Activated CD8-positive, alpha-beta T cell treated with anti-CD3 and anti-CD28 coated beads for 36 hours (primary cell): ENCODE measurements at regions not wholly inside any gene's neighbourhood (a gene's known extent, or its start where the extent isn't known, plus 50 kb on each side); places are given as distances from the start of the nearest gene placed in this dataset.

Experiments used
- ATAC-seq: fragments of 200-7000 bp; cut with Tn5 transposase; one replicate; pipeline ENCODE4 v1.10.0; 2021; ENCODE audit warnings: mild to moderate bottlenecking, moderate library complexity
- CTCF ChIA-PET: fragments of 350-600 bp; sonication (Branson Sonifier 250); formaldehyde crosslinking; loops from one replicate; lab custom pipeline; 2021; ENCODE audit warnings: antibody characterized with exemption; lab: Charles Lee
- POLR2A ChIA-PET: fragments of 350-600 bp; sonication (Branson Sonifier 250); formaldehyde crosslinking; loops from one replicate; lab custom pipeline; 2021; ENCODE audit warnings: antibody characterized with exemption; lab: Charles Lee
- DNase-seq: peaks from one replicate; pipeline ENCODE4 v3.0.0-alpha.2; 2020
- H3K27ac Mint-ChIP-seq: one replicate; pipeline ENCODE4 v1.8.0; 2021; ENCODE audit warnings: mild to moderate bottlenecking, mixed read lengths
- H3K27me3 Mint-ChIP-seq: one replicate; pipeline ENCODE4 v1.8.0; 2021; ENCODE audit warnings: mixed read lengths
- H3K36me3 Mint-ChIP-seq: one replicate; pipeline ENCODE4 v1.8.0; 2021; ENCODE audit warnings: low read depth, mixed read lengths
- H3K4me1 Mint-ChIP-seq: one replicate; pipeline ENCODE4 v1.8.0; 2021; ENCODE audit warnings: low read depth, mixed read lengths
- H3K4me3 Mint-ChIP-seq: one replicate; pipeline ENCODE4 v1.8.0; 2021; ENCODE audit warnings: mild to moderate bottlenecking, moderate library complexity, mixed read lengths
- H3K9me3 Mint-ChIP-seq: one replicate; pipeline ENCODE4 v1.8.0; 2021; ENCODE audit warnings: mixed read lengths
- intact Hi-C: fragments of 100-400 bp; cut with micrococcal nuclease; formaldehyde crosslinking; loops from one replicate; pipeline ENCODE4 v1.10.0; 2022
- TF ChIP-seq, protein P1 (sequence below): fragments of 200-600 bp; IDR thresholded peaks from one replicate; pipeline ENCODE4 v1.8.0; 2022; ENCODE audit warnings: antibody characterized with exemption, mild to moderate bottlenecking

DNA sequence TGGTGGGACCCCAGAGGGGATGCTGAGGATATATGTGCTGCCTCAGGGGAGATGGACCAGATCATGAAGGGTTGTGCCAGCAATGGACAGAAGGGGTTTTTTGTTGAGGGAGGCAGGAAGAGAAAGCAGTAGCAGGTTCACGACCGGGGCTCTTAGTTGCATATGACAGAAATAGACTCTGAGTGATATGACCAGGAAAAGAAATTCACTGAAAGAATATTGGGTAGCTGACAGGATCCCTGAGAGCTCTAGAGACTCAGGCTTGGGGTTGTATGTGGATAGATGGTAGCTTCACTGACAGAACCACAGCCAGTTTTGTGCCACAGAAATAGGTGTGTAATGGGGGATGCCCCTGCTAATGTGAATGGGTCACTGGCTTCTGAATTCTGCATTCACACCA is 241.6 kb downstream of the ZNF621 start:
- Mint-ChIP-seq H3K9me3 (no peaks in the 10 kb centered on the region), H3K4me1 (no peaks in the 10 kb centered on the region), H3K27me3 (no peaks in the 10 kb centered on the region), H3K4me3 (no peak overlapping the region), H3K36me3 (no peaks in the 10 kb centered on the region), H3K27ac (no peak overlapping the region)
- CTCF ChIA-PET: no interaction called here
- intact Hi-C loops: no loop called here
- POLR2A ChIA-PET: no interaction called here
- no peak for ATAC-seq
- DNase-seq: no peak
- TF ChIP-seq, protein P1, sequence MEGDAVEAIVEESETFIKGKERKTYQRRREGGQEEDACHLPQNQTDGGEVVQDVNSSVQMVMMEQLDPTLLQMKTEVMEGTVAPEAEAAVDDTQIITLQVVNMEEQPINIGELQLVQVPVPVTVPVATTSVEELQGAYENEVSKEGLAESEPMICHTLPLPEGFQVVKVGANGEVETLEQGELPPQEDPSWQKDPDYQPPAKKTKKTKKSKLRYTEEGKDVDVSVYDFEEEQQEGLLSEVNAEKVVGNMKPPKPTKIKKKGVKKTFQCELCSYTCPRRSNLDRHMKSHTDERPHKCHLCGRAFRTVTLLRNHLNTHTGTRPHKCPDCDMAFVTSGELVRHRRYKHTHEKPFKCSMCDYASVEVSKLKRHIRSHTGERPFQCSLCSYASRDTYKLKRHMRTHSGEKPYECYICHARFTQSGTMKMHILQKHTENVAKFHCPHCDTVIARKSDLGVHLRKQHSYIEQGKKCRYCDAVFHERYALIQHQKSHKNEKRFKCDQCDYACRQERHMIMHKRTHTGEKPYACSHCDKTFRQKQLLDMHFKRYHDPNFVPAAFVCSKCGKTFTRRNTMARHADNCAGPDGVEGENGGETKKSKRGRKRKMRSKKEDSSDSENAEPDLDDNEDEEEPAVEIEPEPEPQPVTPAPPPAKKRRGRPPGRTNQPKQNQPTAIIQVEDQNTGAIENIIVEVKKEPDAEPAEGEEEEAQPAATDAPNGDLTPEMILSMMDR: no peak

DNA sequence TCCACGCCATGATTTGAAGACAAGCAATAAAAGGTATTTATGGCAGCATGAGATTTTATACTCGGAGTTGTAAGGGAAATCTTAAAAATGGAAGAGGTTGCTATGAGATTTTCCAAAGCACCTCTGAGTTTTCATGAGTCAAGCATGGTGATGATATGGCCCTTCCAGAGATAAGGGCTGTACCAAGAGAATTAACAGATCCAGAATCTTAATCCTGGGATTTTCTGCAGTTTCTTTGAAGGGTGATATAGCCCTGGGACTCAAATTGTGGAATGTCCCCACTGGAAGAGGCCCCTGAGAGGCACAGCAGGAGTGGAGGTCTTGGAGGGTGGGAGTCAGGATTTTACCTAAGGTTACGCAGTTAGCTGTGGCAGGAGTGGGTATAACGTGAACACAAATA is 243.3 kb downstream of the ZNF621 start:
- no peaks in the 10 kb centered on the region for H3K9me3 Mint-ChIP-seq
- intact Hi-C loops: no loop called here
- POLR2A ChIA-PET: no interaction called here

DNA sequence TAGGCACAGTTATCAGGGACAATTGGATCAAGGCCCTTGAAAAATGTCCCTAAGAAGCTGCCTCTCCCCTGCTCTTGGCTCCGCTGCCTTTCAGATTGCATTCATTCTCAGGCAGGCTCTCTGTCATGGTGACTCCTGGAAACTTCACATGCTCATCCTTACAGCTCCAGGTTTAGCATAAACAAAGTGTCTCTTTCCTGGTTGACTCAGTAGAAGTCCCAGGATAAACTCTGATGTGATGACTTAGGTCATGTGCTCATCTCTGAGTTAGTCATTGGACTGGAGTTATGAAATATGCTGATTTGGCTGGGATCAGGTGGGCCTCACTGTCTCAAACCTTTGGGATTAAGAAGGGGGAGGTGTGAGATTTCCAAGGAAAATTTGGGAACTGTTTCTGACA is 243.8 kb downstream of the ZNF621 start:
- POLR2A ChIA-PET: no interaction called here
- H3K4me3 Mint-ChIP-seq: no peak overlapping the region

More for the DNA sequence above, 243.3 kb downstream of the ZNF621 start:
- TF ChIP-seq, protein P1: no peak
- Mint-ChIP-seq H3K4me3 (no peak overlapping the region), H3K27me3 (no peaks in the 10 kb centered on the region), H3K4me1 (no peaks in the 10 kb centered on the region), H3K27ac (no peak overlapping the region), H3K36me3 (no peaks in the 10 kb centered on the region)
- DNase-seq (no peak), ATAC-seq (no peak)
- CTCF ChIA-PET: no interaction called here

DNA sequence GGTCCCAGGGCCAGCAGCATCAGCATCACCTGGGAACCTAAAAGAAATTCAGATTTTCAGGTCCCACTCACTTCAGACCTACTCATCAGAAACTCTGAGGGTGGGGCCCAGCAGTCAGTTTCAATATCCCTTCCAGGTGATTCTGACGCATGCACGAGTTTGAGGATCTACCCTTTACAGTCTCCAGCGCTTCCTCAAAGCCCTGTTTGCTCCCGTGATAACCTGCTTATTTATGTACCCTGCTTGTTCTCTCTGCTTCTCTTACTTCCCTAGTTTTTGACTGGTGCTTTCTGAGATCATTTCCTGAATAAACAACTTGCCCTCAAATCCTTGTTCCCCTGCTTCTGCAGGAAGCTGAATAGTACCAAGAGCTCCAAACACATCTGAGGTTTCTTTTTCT is 245.3 kb downstream of the ZNF621 start:
- Mint-ChIP-seq H3K4me1 (no peaks in the 10 kb centered on the region), H3K36me3 (no peaks in the 10 kb centered on the region), H3K9me3 (no peaks in the 10 kb centered on the region), H3K27ac (no peak overlapping the region), H3K27me3 (peaks cover 2% of the 10 kb centered on the region), H3K4me3 (no peak overlapping the region)
- ChIA-PET POLR2A (no interaction called here), CTCF (no interaction called here)
- intact Hi-C loops: no loop called here
- TF ChIP-seq, protein P1: no peak
- no peak for DNase-seq
- ATAC-seq: no peak

More for the DNA sequence above, 243.8 kb downstream of the ZNF621 start:
- ATAC-seq: no peak
- no peaks in the 10 kb centered on the region for H3K27me3 Mint-ChIP-seq
- TF ChIP-seq, protein P1: no peak
- CTCF ChIA-PET: no interaction called here
- no peaks in the 10 kb centered on the region for H3K36me3 Mint-ChIP-seq
- H3K4me1 Mint-ChIP-seq: no peaks in the 10 kb centered on the region
- intact Hi-C loops: no loop called here
- H3K9me3 Mint-ChIP-seq: no peaks in the 10 kb centered on the region
- DNase-seq: no peak
- H3K27ac Mint-ChIP-seq: no peak overlapping the region

DNA sequence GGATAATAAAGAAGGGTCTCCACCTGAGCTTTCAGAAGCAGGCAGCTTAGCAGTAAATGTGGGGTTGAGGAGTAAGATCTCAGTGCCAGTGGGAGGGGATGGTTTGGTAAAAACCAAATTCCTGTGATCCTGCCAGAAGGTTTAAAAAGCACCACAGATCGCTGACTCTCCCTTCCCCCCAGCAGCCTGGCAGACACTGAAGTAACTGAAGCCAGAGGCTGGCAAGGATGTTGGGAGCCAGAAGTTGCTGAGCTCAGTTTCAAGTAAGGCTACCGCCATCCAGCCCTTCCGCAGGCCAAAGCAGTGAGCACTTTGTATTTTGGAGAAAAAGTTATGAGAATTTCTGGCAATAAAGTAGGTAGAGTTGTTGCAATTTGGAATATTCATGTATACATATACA is 246.4 kb downstream of the ZNF621 start:
- Mint-ChIP-seq H3K4me3 (no peak overlapping the region), H3K27ac (no peak overlapping the region), H3K36me3 (no peaks in the 10 kb centered on the region), H3K4me1 (no peaks in the 10 kb centered on the region), H3K27me3 (peaks cover 2% of the 10 kb centered on the region), H3K9me3 (no peaks in the 10 kb centered on the region)
- intact Hi-C loops: no loop called here
- POLR2A ChIA-PET: interaction anchor here (0.6 kb wide), 1 partner anchor 87 kb away, joined by 3 read pairs; no protein-coding TSS in a partner anchor
- CTCF ChIA-PET: no interaction called here
- DNase-seq (no peak), ATAC-seq (no peak)
- TF ChIP-seq, protein P1: no peak
